HEK293T (cell line): ENCODE measurements at regions not wholly inside any gene's neighbourhood (a gene's known extent, or its start where the extent isn't known, plus 50 kb on each side); places are given as distances from the start of the nearest gene placed in this dataset.

Experiments used
- ARNT ChIP-seq: fragments of 450-650 bp; IDR thresholded peaks from 2 replicates; pipeline ENCODE4 v1.6.1; 2017; ENCODE audit warnings: mild to moderate bottlenecking
- BHLHE40 ChIP-seq: fragments of 450-650 bp; IDR thresholded peaks from 2 replicates; pipeline ENCODE4 v1.6.1; 2016; ENCODE audit warnings: mild to moderate bottlenecking, moderate library complexity, borderline replicate concordance
- SP1 ChIP-seq: fragments of 450-650 bp; IDR thresholded peaks from 2 replicates; pipeline ENCODE4 v1.6.1; 2017
- SUZ12 ChIP-seq: fragments of 450-650 bp; IDR thresholded peaks from 2 replicates; pipeline ENCODE4 v1.6.1; 2016; ENCODE audit warnings: mild to moderate bottlenecking

GRCh38 chr2:145199042-145199441 lies 679.1 kb upstream of the ZEB2 start:
- TF ChIP-seq SP1 (no peak), ARNT (no peak), SUZ12 (no peak), BHLHE40 (no peak)
